ENCODE measurements at regions not wholly inside any gene's neighbourhood (a gene's known extent, or its start where the extent isn't known, plus 50 kb on each side); places are given as distances from the start of the nearest gene placed in this dataset.

- H3K27ac Mint-ChIP-seq (ENCODE audit: unreplicated experiment), result no peak overlapping the region
- DNase-seq (ENCODE audit: low spot score), result no peak
- TF ChIP-seq CTCF (IDR thresholded peaks at IDR 0.05; ENCODE audit: unreplicated experiment), result no peak
Observed at GRCh38 chr13:77980592-77980991, 62.0 kb upstream of the EDNRB start.

DNA sequence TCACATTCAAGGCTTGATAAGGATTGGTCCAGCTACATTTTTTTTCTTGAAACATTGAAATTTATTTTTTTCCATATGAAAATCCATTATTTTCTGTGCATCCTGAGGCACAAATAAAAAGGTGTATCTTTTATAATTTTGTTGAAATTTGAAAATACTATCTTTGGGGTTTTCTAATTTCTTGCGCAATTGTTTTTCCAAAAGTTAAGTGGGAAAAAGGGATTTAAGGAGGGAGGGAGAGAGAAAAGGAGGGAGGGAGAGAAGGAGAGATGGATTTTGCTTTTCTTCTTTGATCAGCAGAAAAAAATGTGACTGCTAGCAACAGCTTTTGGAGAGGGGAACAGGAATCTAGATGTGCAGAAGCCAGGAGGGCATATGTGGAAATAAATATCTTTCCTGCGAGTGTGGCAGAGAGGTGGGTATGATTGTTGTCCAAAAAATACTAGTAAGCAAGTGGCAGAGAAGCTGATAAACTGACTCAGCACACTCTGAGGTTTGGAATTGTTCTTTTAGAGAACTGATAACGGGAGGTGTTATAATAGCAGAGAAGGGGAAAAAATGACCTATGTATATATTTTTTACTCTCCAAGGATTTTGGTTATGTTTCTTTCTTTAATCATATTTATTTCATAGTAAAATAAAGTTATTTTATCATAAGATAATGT, 61.2 kb upstream of the EDNRB start:
- H3K9me3 Mint-ChIP-seq (ENCODE audit: unreplicated experiment), result peaks cover 4% of the 10 kb centered on the region
- no peaks in the 10 kb centered on the region for H3K36me3 Mint-ChIP-seq (ENCODE audit: low read depth, unreplicated experiment)
- H3K4me3 Mint-ChIP-seq (ENCODE audit: unreplicated experiment), result no peak overlapping the region
- no peak for TF ChIP-seq CTCF (IDR thresholded peaks at IDR 0.05; ENCODE audit: unreplicated experiment)
- H3K27me3 Mint-ChIP-seq (ENCODE audit: unreplicated experiment), result no peaks in the 10 kb centered on the region
- no peak for DNase-seq (ENCODE audit: low spot score)
- H3K4me1 Mint-ChIP-seq (ENCODE audit: unreplicated experiment), result peaks cover 6% of the 10 kb centered on the region
- no peak overlapping the region for H3K27ac Mint-ChIP-seq (ENCODE audit: unreplicated experiment)

More at GRCh38 chr13:77980592-77980991, 62.0 kb upstream of the EDNRB start:
- H3K4me1 Mint-ChIP-seq (ENCODE audit: unreplicated experiment), result peaks cover 6% of the 10 kb centered on the region
- H3K27me3 Mint-ChIP-seq (ENCODE audit: unreplicated experiment), result no peaks in the 10 kb centered on the region
- H3K9me3 Mint-ChIP-seq (ENCODE audit: unreplicated experiment), result peaks cover 4% of the 10 kb centered on the region
- H3K4me3 Mint-ChIP-seq (ENCODE audit: unreplicated experiment), result no peak overlapping the region
- no peaks in the 10 kb centered on the region for H3K36me3 Mint-ChIP-seq (ENCODE audit: low read depth, unreplicated experiment)

GRCh38 chr13:77975358-77976042, 56.9 kb upstream of the EDNRB start:
- Mint-ChIP-seq H3K9me3 (ENCODE audit: unreplicated experiment) (peaks cover 4% of the 10 kb centered on the region), H3K36me3 (ENCODE audit: low read depth, unreplicated experiment) (no peaks in the 10 kb centered on the region), H3K27ac (ENCODE audit: unreplicated experiment) (no peak overlapping the region), H3K4me1 (ENCODE audit: unreplicated experiment) (no peaks in the 10 kb centered on the region), H3K4me3 (ENCODE audit: unreplicated experiment) (no peak overlapping the region), H3K27me3 (ENCODE audit: unreplicated experiment) (no peaks in the 10 kb centered on the region)
- TF ChIP-seq CTCF (IDR thresholded peaks at IDR 0.05; ENCODE audit: unreplicated experiment), result no peak
- no peak for DNase-seq (ENCODE audit: low spot score)

DNA sequence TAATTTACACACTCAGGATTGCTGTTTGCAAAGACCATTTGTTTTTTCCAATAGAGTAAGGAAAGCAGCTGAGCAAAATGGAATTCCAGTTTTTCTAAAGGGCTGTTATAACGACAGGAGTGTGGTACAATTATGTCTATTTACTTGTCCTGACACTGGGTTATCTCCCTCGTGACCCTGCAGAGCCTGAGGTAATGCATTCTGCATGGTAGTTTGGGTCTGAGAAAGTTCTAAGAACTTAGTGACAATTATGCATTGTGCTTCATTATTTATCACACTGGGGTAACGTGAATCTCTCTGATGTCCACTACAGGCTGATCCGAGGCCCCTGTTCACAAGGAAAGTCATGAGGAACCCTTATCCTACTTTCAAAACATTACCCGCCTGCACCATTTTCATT, 50.7 kb upstream of the EDNRB start:
- Mint-ChIP-seq H3K4me1 (ENCODE audit: unreplicated experiment) (no peaks in the 10 kb centered on the region), H3K4me3 (ENCODE audit: unreplicated experiment) (no peak overlapping the region), H3K9me3 (ENCODE audit: unreplicated experiment) (peaks cover 4% of the 10 kb centered on the region), H3K27me3 (ENCODE audit: unreplicated experiment) (peaks cover 1% of the 10 kb centered on the region), H3K36me3 (ENCODE audit: low read depth, unreplicated experiment) (peaks cover 3% of the 10 kb centered on the region), H3K27ac (ENCODE audit: unreplicated experiment) (no peak overlapping the region)
- TF ChIP-seq CTCF (IDR thresholded peaks at IDR 0.05; ENCODE audit: unreplicated experiment), result no peak
- no peak for DNase-seq (ENCODE audit: low spot score)
